Calu3 (cell line): ENCODE measurements at regions not wholly inside any gene's neighbourhood (a gene's known extent, or its start where the extent isn't known, plus 50 kb on each side); places are given as distances from the start of the nearest gene placed in this dataset.

ENCODE experiments used
- BruUV-seq: library from RNA; stranded (reverse); fragments of 400-500 nt; replicated peaks from 2 replicates; lab custom pipeline; 2021; lab: Mats Ljungman, UMichigan
- CTCF ChIA-PET: fragments of 300-600 bp; sonication (Branson Sonifier 250); formaldehyde crosslinking; loops from one replicate; lab custom pipeline; 2022; ENCODE audit warnings: antibody characterized with exemption; lab: Charles Lee
- DNase-seq: peaks from one replicate; pipeline ENCODE4 v3.0.0; 2022
- H3K27ac Mint-ChIP-seq: one replicate; pipeline ENCODE4 v1.8.0; 2022; ENCODE audit warnings: mixed read lengths; ENCODE audit not compliant: unreplicated experiment
- H3K27me3 Mint-ChIP-seq: one replicate; pipeline ENCODE4 v1.8.0; 2022; ENCODE audit warnings: mixed read lengths; ENCODE audit not compliant: unreplicated experiment
- H3K36me3 Mint-ChIP-seq: one replicate; pipeline ENCODE4 v1.8.0; 2022; ENCODE audit warnings: mild to moderate bottlenecking, moderate library complexity, mixed read lengths; ENCODE audit not compliant: insufficient read depth, unreplicated experiment
- H3K4me1 Mint-ChIP-seq: one replicate; pipeline ENCODE4 v1.8.0; 2022; ENCODE audit warnings: mild to moderate bottlenecking, low read depth, mixed read lengths; ENCODE audit not compliant: unreplicated experiment
- H3K4me3 Mint-ChIP-seq: one replicate; pipeline ENCODE4 v1.8.0; 2022; ENCODE audit warnings: mild to moderate bottlenecking, low read depth, moderate library complexity, mixed read lengths; ENCODE audit not compliant: unreplicated experiment
- H3K9me3 Mint-ChIP-seq: one replicate; pipeline ENCODE4 v1.8.0; 2022; ENCODE audit warnings: low read depth, mixed read lengths; ENCODE audit not compliant: unreplicated experiment
- intact Hi-C: fragments of 100-400 bp; cut with micrococcal nuclease; formaldehyde crosslinking; loops from one replicate; pipeline ENCODE4 v1.10.0; 2022; ENCODE audit not compliant: unreplicated experiment
- TF ChIP-seq, protein P1 (sequence below): fragments of 200-600 bp; IDR thresholded peaks from one replicate; pipeline ENCODE4 v1.8.0; 2022; ENCODE audit warnings: antibody characterized with exemption; ENCODE audit not compliant: unreplicated experiment

- Mint-ChIP-seq H3K27ac (no peak overlapping the region), H3K9me3 (no peaks in the 10 kb centered on the region), H3K4me3 (no peak overlapping the region), H3K4me1 (no peaks in the 10 kb centered on the region), H3K36me3 (no peaks in the 10 kb centered on the region), H3K27me3 (no peaks in the 10 kb centered on the region)
- CTCF ChIA-PET, result no interaction called here
- no peak for DNase-seq
- intact Hi-C loops, result no loop called here
- TF ChIP-seq, protein P1, sequence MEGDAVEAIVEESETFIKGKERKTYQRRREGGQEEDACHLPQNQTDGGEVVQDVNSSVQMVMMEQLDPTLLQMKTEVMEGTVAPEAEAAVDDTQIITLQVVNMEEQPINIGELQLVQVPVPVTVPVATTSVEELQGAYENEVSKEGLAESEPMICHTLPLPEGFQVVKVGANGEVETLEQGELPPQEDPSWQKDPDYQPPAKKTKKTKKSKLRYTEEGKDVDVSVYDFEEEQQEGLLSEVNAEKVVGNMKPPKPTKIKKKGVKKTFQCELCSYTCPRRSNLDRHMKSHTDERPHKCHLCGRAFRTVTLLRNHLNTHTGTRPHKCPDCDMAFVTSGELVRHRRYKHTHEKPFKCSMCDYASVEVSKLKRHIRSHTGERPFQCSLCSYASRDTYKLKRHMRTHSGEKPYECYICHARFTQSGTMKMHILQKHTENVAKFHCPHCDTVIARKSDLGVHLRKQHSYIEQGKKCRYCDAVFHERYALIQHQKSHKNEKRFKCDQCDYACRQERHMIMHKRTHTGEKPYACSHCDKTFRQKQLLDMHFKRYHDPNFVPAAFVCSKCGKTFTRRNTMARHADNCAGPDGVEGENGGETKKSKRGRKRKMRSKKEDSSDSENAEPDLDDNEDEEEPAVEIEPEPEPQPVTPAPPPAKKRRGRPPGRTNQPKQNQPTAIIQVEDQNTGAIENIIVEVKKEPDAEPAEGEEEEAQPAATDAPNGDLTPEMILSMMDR, result no peak
- no TSS peak for BruUV-seq
Observed at GRCh38 chr2:13768274-13768673, 864.2 kb upstream of the LRATD1 start.

DNA sequence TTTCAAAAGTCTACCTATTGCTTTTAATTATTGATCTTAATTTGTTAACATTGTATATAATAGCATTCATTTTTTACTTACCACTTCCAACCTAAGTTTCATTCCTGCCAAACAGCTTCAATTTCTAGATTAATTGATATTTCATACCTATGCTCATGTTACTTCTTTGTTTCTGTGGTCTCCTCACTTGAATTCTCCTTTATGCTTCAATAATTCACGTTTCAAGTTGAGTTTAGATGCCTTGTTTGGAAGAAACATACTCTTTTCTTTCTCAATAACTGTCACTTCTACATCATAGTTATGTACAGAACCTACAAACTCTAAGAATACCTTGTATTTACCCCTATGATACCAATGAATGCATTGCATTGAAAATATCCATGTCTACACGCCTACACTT is 862.2 kb upstream of the LRATD1 start:
- H3K27me3 Mint-ChIP-seq, result no peaks in the 10 kb centered on the region
- no peaks in the 10 kb centered on the region for H3K9me3 Mint-ChIP-seq
- intact Hi-C loops, result no loop called here
- H3K36me3 Mint-ChIP-seq, result no peaks in the 10 kb centered on the region
- no TSS peak for BruUV-seq
- TF ChIP-seq, protein P1, result no peak
- H3K4me3 Mint-ChIP-seq, result no peak overlapping the region
- CTCF ChIA-PET, result no interaction called here
- no peak overlapping the region for H3K27ac Mint-ChIP-seq
- no peaks in the 10 kb centered on the region for H3K4me1 Mint-ChIP-seq
- DNase-seq, result no peak

DNA sequence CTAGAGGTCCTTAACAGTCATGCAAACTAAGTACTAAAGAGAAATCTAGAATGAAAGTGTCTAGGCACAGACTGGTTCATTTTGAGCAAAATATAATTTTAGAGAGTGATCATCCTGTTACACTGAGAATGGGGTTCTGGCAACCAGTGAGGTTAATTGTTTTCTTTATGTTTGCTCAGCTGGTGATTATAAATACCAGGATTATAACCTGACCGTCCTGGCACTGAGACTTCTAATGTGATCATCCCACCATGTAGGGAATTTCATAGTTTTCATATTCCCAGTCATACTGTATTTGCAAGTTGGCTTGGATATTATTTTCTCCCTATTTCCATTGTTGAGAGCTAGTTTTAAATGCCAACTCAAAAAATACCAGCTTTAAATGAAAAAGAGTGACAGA is 852.5 kb upstream of the LRATD1 start:
- H3K27ac Mint-ChIP-seq, result no peak overlapping the region
- DNase-seq, result no peak
- BruUV-seq, result no TSS peak
- CTCF ChIA-PET, result no interaction called here
- no peak overlapping the region for H3K4me3 Mint-ChIP-seq
- H3K27me3 Mint-ChIP-seq, result no peaks in the 10 kb centered on the region
- TF ChIP-seq, protein P1, result no peak
- H3K9me3 Mint-ChIP-seq, result peaks cover 3% of the 10 kb centered on the region
- H3K4me1 Mint-ChIP-seq, result no peaks in the 10 kb centered on the region
- no peaks in the 10 kb centered on the region for H3K36me3 Mint-ChIP-seq
- intact Hi-C loops, result no loop called here

- TF ChIP-seq, protein P1, result no peak
- Mint-ChIP-seq H3K9me3 (no peaks in the 10 kb centered on the region), H3K4me1 (no peaks in the 10 kb centered on the region), H3K4me3 (no peak overlapping the region), H3K36me3 (no peaks in the 10 kb centered on the region), H3K27me3 (no peaks in the 10 kb centered on the region), H3K27ac (no peak overlapping the region)
- intact Hi-C loops, result no loop called here
- no peak for DNase-seq
- CTCF ChIA-PET, result no interaction called here
- BruUV-seq, result no TSS peak
Observed at GRCh38 chr2:13791019-13791547, 841.4 kb upstream of the LRATD1 start.
